Sigmoid colon (tissue), 4 donors: ENCODE measurements at regions not wholly inside any gene's neighbourhood (a gene's known extent, or its start where the extent isn't known, plus 50 kb on each side); places are given as distances from the start of the nearest gene placed in this dataset.

Experiments used
- EP300 ChIP-seq, 4 donors: sonication (generic); formaldehyde crosslinking; IDR thresholded peaks; one replicate each; pipeline ENCODE4 v1.6.1; 2017; ENCODE audit warnings: antibody characterized with exemption in 4 of 4
- TF ChIP-seq, protein P1 (sequence below), 4 experiments: fragments of 450-650 bp in 3 of 4; fragments of 200-600 bp in 1 of 4; IDR thresholded peaks; one replicate each; pipeline ENCODE4 v1.5.1; 2016 to 2019; ENCODE audit warnings: antibody characterized with exemption in 4 of 4, mild to moderate bottlenecking in 3 of 4, moderate library complexity in 2 of 4

DNA sequence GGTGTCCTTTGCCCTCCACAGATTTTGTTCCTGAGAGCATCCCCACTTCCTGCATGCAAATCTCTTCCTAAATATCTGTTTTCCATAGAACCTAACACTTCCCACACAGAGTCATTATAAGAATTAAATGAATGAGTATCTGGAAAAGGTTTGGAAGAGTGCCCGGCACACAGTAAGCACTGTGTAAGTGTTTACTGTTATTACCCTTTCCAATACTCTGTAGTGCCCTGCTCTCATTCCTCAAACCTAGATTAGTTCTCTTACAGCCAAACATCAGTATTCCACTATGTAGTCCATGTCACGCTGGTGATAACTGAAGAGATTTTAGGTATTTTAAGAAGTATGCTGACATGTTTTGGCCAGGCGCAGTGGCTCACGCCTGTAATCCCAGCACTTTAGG lies 57.3 kb upstream of the PHF21A start:
- no peak for TF ChIP-seq EP300 (IDR thresholded peaks at IDR 0.05)
- TF ChIP-seq, protein P1, sequence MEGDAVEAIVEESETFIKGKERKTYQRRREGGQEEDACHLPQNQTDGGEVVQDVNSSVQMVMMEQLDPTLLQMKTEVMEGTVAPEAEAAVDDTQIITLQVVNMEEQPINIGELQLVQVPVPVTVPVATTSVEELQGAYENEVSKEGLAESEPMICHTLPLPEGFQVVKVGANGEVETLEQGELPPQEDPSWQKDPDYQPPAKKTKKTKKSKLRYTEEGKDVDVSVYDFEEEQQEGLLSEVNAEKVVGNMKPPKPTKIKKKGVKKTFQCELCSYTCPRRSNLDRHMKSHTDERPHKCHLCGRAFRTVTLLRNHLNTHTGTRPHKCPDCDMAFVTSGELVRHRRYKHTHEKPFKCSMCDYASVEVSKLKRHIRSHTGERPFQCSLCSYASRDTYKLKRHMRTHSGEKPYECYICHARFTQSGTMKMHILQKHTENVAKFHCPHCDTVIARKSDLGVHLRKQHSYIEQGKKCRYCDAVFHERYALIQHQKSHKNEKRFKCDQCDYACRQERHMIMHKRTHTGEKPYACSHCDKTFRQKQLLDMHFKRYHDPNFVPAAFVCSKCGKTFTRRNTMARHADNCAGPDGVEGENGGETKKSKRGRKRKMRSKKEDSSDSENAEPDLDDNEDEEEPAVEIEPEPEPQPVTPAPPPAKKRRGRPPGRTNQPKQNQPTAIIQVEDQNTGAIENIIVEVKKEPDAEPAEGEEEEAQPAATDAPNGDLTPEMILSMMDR (IDR thresholded peaks at IDR 0.05) = no peak
